ENCODE measurements at regions not wholly inside any gene's neighbourhood (a gene's known extent, or its start where the extent isn't known, plus 50 kb on each side); places are given as distances from the start of the nearest gene placed in this dataset.

- no peak overlapping the region for H3K27ac ChIP-seq
- WGBS = 79% methylated on average over 5 of the region's 5 CpGs
- TF ChIP-seq EP300 (IDR thresholded peaks at IDR 0.05) = no peak
- no peak for TF ChIP-seq POLR2A (IDR thresholded peaks at IDR 0.05)
- no peak for TF ChIP-seq POLR2AphosphoS5 (IDR thresholded peaks at IDR 0.05)
- TF ChIP-seq, protein P1, sequence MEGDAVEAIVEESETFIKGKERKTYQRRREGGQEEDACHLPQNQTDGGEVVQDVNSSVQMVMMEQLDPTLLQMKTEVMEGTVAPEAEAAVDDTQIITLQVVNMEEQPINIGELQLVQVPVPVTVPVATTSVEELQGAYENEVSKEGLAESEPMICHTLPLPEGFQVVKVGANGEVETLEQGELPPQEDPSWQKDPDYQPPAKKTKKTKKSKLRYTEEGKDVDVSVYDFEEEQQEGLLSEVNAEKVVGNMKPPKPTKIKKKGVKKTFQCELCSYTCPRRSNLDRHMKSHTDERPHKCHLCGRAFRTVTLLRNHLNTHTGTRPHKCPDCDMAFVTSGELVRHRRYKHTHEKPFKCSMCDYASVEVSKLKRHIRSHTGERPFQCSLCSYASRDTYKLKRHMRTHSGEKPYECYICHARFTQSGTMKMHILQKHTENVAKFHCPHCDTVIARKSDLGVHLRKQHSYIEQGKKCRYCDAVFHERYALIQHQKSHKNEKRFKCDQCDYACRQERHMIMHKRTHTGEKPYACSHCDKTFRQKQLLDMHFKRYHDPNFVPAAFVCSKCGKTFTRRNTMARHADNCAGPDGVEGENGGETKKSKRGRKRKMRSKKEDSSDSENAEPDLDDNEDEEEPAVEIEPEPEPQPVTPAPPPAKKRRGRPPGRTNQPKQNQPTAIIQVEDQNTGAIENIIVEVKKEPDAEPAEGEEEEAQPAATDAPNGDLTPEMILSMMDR (IDR thresholded peaks at IDR 0.05) = no peak
These were observed 323.3 kb downstream of the DHX15 start for GRCh38 chr4:24260923-24261564.

GRCh38 chr4:24260133-24260715 is 324.1 kb downstream of the DHX15 start:
- 42% methylated on average over 8 of the region's 8 CpGs for WGBS
- TF ChIP-seq POLR2AphosphoS5 (IDR thresholded peaks at IDR 0.05) = no peak
- TF ChIP-seq EP300 (IDR thresholded peaks at IDR 0.05) = no peak
- TF ChIP-seq, protein P1 (IDR thresholded peaks at IDR 0.05) = no peak
- TF ChIP-seq POLR2A (IDR thresholded peaks at IDR 0.05) = no peak
- H3K27me3 ChIP-seq = no peaks in the 10 kb centered on the region
- H3K36me3 ChIP-seq = no peaks in the 10 kb centered on the region
- H3K27ac ChIP-seq = no peak overlapping the region
- no peak for DNase-seq (ENCODE audit: low spot score in 2 of 2)
- H3K4me1 ChIP-seq = no peaks in the 10 kb centered on the region
- no peak overlapping the region for H3K4me3 ChIP-seq
- H3K9me3 ChIP-seq = no peaks in the 10 kb centered on the region

More at GRCh38 chr4:24260923-24261564, 323.3 kb downstream of the DHX15 start:
- no peaks in the 10 kb centered on the region for H3K4me1 ChIP-seq
- H3K36me3 ChIP-seq = no peaks in the 10 kb centered on the region
- DNase-seq (ENCODE audit: low spot score in 2 of 2) = no peak
- no peak overlapping the region for H3K4me3 ChIP-seq
- no peaks in the 10 kb centered on the region for H3K9me3 ChIP-seq
- H3K27me3 ChIP-seq = no peaks in the 10 kb centered on the region

DNA sequence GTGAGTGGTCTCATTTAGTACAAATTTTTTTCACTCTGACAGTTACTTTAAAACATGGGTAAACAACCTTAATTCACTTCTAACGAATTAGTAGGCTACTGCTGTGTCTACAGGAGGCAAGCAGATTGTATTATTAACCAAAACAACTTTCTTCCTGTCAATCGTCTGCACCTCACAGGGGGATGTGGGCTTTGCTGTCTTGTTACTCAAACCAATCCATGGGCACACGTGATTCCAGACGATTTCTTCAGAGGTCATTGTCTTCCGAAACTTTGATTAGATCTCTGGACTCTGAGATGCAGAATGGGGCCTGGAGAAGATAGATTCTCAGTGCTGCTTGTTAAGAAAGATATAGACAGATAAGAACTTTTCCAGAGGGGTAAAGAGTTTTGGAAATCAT is 327.8 kb downstream of the DHX15 start:
- Histone ChIP-seq H3K4me1 (no peaks in the 10 kb centered on the region), H3K9me3 (no peaks in the 10 kb centered on the region), H3K36me3 (no peaks in the 10 kb centered on the region), H3K4me3 (no peak overlapping the region), H3K27me3 (no peaks in the 10 kb centered on the region), H3K27ac (no peak overlapping the region)
- 65% methylated on average over 5 of the region's 5 CpGs for WGBS
- TF ChIP-seq POLR2AphosphoS5 (IDR thresholded peaks at IDR 0.05) = no peak
- no peak for TF ChIP-seq EP300 (IDR thresholded peaks at IDR 0.05)
- DNase-seq (ENCODE audit: low spot score in 2 of 2) = no peak

- Histone ChIP-seq H3K4me3 (no peak overlapping the region), H3K27me3 (no peaks in the 10 kb centered on the region), H3K9me3 (no peaks in the 10 kb centered on the region), H3K27ac (no peak overlapping the region), H3K36me3 (no peaks in the 10 kb centered on the region), H3K4me1 (no peaks in the 10 kb centered on the region)
- no peak for DNase-seq (ENCODE audit: low spot score in 2 of 2)
- WGBS = 84% methylated on average over 4 of the region's 4 CpGs
- TF ChIP-seq EP300 (IDR thresholded peaks at IDR 0.05) (no peak), POLR2A (IDR thresholded peaks at IDR 0.05) (no peak), POLR2AphosphoS5 (IDR thresholded peaks at IDR 0.05) (no peak)
- TF ChIP-seq, protein P1 (IDR thresholded peaks at IDR 0.05) = no peak
These were observed 328.3 kb downstream of the DHX15 start for GRCh38 chr4:24256066-24256465.

DNA sequence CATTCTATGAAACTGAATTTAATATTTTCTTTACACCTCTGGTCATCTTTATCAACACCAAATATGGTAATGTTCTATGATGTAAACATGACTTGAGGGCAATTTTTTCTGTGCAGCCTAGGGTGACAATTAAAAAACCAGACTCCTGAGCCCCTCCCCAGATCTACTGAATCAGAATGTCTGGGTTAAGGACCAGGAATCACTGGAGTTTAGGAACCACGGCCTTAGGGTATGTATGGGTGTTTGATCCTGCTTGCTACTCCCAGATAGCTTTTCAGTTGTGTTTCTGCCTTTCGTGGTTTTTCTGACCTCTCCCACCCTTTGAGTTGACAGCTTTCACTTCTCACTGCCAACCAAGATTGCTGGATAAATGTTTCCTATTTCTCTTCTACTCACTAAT is 332.2 kb downstream of the DHX15 start:
- no peaks in the 10 kb centered on the region for H3K4me1 ChIP-seq
- H3K36me3 ChIP-seq = no peaks in the 10 kb centered on the region
- no peak for DNase-seq (ENCODE audit: low spot score in 2 of 2)
- no peaks in the 10 kb centered on the region for H3K9me3 ChIP-seq
- TF ChIP-seq EP300 (IDR thresholded peaks at IDR 0.05) = no peak
- TF ChIP-seq POLR2A (IDR thresholded peaks at IDR 0.05) = no peak
- no peak for TF ChIP-seq POLR2AphosphoS5 (IDR thresholded peaks at IDR 0.05)
- TF ChIP-seq, protein P1 (IDR thresholded peaks at IDR 0.05) = no peak
- H3K27ac ChIP-seq = no peak overlapping the region
- 51% methylated on average over 2 of the region's 2 CpGs for WGBS
- no peak overlapping the region for H3K4me3 ChIP-seq
- H3K27me3 ChIP-seq = no peaks in the 10 kb centered on the region

Measured in suprapubic skin (tissue), 4 donors.